HG02852 (cell line): ENCODE measurements at regions not wholly inside any gene's neighbourhood (a gene's known extent, or its start where the extent isn't known, plus 50 kb on each side); places are given as distances from the start of the nearest gene placed in this dataset.

Experiments
- ATAC-seq: cut with Tn5 transposase; IDR thresholded peaks from one replicate; pipeline ENCODE4 v1.9.1; 2021; ENCODE audit warnings: mild to moderate bottlenecking, moderate library complexity; ENCODE audit not compliant: unreplicated experiment

- no peak for ATAC-seq
Measured at GRCh38 chr4:62199291-62199810, 999.2 kb downstream of the ADGRL3 start.

DNA sequence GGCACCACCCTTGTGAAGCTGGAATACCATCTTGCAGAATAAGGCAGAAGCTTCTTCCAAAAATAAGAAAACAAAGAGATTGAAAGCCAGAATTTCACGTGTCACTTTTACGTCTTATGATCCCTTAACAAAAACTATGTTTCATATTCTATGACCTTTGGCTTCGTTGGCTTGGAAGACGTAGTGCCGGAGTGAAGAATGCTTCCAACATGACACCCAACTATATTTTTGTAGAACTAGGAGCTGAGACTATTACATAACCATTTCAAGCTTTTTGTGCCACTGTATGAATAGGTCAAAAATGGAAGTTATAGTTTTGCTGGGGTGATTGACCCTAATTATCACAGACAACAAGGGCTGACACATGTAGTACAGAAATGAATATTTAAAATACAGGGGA, 996.2 kb downstream of the ADGRL3 start:
- no peak for ATAC-seq

GRCh38 chr4:62194342-62194741, 994.2 kb downstream of the ADGRL3 start:
- ATAC-seq, result no peak

GRCh38 chr4:62193761-62194160, 993.6 kb downstream of the ADGRL3 start:
- no peak for ATAC-seq

- ATAC-seq, result no peak
Measured at GRCh38 chr4:62191451-62192240, 991.5 kb downstream of the ADGRL3 start.

GRCh38 chr4:62170235-62170634, 970.1 kb downstream of the ADGRL3 start:
- no peak for ATAC-seq

GRCh38 chr4:62168681-62169080, 968.6 kb downstream of the ADGRL3 start:
- no peak for ATAC-seq

DNA sequence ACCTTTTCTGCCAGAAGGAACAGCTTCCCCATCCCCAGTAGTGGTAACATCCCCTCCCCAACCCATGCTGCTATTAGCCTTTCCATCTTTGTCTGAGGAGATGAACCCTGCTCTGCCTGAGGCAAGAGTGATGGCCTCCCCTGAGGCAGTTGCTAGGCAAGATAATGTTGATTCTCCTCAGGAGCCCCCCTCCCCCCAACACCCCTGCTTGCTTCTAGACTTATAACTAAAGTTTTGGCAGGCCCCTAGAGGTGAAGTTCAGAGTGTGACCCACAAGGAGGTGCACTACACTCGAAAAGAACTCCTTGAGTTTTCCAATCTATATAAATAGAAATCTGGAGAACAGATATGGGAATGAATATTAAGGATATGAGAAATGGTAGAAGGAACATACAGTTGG, 962.5 kb downstream of the ADGRL3 start:
- no peak for ATAC-seq

- ATAC-seq, result no peak
Measured at GRCh38 chr4:62161446-62161845, 961.3 kb downstream of the ADGRL3 start.

DNA sequence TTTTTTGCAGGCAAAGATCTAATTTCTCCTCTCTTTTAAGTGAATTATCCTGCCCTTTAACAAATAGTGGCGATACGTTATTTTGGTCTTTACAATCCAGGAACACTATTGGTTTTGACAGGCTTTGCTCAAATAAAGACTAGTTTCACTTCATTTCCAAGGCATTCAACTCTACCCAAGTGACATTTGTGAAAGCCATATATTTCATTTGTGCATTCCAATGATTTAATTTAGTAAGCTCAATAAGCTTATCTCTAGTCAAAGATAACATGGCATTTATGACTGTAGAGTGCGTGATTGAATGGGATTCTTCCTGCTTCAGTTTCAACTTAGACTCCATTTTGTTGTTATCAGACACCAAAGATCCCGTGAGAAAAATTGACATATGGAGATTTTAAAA, 959.8 kb downstream of the ADGRL3 start:
- ATAC-seq, result no peak

GRCh38 chr4:62159306-62159705, 959.2 kb downstream of the ADGRL3 start:
- ATAC-seq, result no peak

GRCh38 chr4:62156205-62156604, 956.1 kb downstream of the ADGRL3 start:
- no peak for ATAC-seq

DNA sequence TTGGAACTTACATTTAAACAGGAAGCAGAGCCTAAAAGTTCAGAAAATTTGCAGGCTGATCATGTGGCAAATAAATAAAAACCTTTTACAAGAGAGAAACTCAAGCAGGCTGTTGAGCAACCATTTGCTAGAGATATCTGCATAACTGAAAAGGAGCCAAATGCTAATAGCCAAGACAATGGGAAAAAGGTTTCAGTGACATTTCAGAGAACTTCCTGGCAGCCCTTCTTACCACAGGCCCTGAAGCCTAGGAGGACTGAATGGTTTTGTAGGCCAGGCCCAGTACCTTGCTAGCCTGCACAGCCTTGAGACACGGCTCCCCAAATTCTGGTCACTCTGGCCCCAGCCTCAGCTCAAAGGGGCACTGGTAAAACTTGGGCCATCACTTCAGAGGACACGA, 945.1 kb downstream of the ADGRL3 start:
- ATAC-seq, result no peak

DNA sequence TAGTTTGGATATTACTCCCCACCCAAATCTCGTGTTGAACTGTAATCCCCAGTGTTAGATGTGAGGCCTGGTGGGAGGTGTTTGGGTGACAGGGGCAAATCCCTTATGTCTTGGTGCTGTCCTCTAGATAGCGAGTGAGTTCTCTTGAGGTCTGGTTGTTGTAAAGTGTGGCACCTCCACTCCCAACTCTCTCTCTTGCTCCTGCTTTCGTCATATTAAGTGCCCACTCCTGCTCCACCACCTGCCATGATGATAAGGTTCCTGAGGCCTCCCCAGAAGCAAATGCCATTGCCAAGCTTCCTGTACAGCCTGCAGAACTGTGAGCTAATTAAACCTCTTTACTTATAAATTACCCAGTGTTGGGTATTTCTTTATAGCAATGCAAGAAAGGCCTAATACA, 944.3 kb downstream of the ADGRL3 start:
- ATAC-seq, result no peak

GRCh38 chr4:62135565-62136156, 935.5 kb downstream of the ADGRL3 start:
- ATAC-seq, result no peak

GRCh38 chr4:62133977-62134376, 933.9 kb downstream of the ADGRL3 start:
- ATAC-seq, result no peak

DNA sequence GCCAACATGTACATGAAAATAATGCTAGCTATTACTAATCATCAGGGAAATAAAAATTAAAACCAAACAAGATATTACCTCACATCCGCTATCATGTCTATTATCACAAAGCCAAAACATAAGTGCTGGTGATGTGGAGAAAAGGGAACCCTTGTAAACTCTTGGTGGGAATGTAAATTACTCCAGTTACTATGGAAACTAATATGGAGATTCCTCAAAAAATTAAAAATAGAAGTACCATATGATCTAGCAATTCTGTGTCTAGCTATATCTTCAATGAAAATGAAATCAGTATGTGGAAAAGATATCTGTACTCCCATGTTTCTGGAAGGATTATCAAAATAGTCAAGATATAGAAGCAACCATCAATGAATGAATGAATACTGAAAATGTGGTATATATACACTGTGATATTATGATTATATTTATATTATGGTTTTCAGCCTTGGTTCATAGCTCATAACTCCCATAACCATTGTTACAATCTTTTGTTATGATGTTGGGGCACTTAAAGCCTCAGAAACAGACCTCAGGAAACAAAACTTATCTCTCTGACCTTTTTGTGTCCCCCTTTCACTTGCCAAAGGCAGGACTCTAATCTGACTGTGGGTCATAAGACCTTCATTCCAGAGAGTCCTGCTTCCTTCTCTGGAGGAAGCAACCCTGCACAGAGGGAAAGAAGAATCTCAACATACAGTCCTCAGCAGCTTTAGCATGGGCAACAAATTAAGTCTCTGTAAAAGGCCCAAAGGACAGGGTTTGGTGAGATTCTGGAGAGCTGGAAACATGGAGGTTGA, 933.2 kb downstream of the ADGRL3 start:
- no peak for ATAC-seq

GRCh38 chr4:62131049-62131448, 930.9 kb downstream of the ADGRL3 start:
- no peak for ATAC-seq

- no peak for ATAC-seq
Measured at GRCh38 chr4:62130637-62131036, 930.5 kb downstream of the ADGRL3 start.

- ATAC-seq, result no peak
Measured at GRCh38 chr4:62130230-62130629, 930.1 kb downstream of the ADGRL3 start.
